Activated CD4-positive, alpha-beta T cell treated with anti-CD3 and anti-CD28 coated beads, Interleukin-2, amount 10 ng/mL, durations not matched to agents 7 days and 5 days (primary cell): ENCODE measurements at regions not wholly inside any gene's neighbourhood (a gene's known extent, or its start where the extent isn't known, plus 50 kb on each side); places are given as distances from the start of the nearest gene placed in this dataset.

Experiments used
- CTCF ChIA-PET: fragments of 350-600 bp; sonication (Branson Sonifier 250); formaldehyde crosslinking; loops from one replicate; lab custom pipeline; 2021; ENCODE audit warnings: antibody characterized with exemption; lab: Charles Lee
- POLR2A ChIA-PET: fragments of 350-600 bp; sonication (Branson Sonifier 250); formaldehyde crosslinking; loops from one replicate; lab custom pipeline; 2021; ENCODE audit warnings: antibody characterized with exemption; lab: Charles Lee
- DNase-seq: peaks from one replicate; pipeline ENCODE4 v3.0.0-alpha.2; 2020
- H3K27ac Mint-ChIP-seq: one replicate; pipeline ENCODE4 v1.8.0; 2021; ENCODE audit warnings: mild to moderate bottlenecking, moderate library complexity, mixed read lengths
- H3K27me3 Mint-ChIP-seq: one replicate; pipeline ENCODE4 v1.8.0; 2021; ENCODE audit warnings: mixed read lengths
- H3K36me3 Mint-ChIP-seq: one replicate; pipeline ENCODE4 v1.8.0; 2021; ENCODE audit warnings: low read depth, mixed read lengths
- H3K4me1 Mint-ChIP-seq: one replicate; pipeline ENCODE4 v1.8.0; 2021; ENCODE audit warnings: mixed read lengths
- H3K4me3 Mint-ChIP-seq: one replicate; pipeline ENCODE4 v1.8.0; 2021; ENCODE audit warnings: mild to moderate bottlenecking, moderate library complexity, mixed read lengths
- H3K9me3 Mint-ChIP-seq: one replicate; pipeline ENCODE4 v1.8.0; 2021; ENCODE audit warnings: mixed read lengths

DNA sequence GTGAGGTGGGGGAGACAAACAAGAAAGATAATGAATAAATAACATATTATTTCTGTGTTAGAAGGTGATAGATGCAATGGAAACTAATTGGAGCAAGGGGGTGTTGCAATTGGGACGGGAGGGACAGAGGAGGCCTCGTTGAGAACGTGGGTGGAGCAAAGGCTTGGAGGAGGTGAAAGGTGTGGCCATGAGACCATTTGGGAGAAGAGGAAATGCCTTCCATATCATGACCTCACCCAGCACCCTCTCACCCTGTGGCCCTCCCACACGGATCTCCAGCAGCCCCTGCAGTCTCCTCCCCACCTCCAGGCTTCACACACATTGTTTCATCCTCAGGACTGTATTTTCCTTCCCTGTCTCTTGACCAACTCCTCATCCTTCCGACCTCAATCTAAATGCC, 85.3 kb upstream of the ARHGAP29 start:
- Mint-ChIP-seq H3K4me1 (no peaks in the 10 kb centered on the region), H3K27ac (no peak overlapping the region), H3K4me3 (no peak overlapping the region), H3K36me3 (no peaks in the 10 kb centered on the region), H3K27me3 (peaks cover 19% of the 10 kb centered on the region), H3K9me3 (no peaks in the 10 kb centered on the region)
- ChIA-PET POLR2A (no interaction called here), CTCF (no interaction called here)
- no peak for DNase-seq

DNA sequence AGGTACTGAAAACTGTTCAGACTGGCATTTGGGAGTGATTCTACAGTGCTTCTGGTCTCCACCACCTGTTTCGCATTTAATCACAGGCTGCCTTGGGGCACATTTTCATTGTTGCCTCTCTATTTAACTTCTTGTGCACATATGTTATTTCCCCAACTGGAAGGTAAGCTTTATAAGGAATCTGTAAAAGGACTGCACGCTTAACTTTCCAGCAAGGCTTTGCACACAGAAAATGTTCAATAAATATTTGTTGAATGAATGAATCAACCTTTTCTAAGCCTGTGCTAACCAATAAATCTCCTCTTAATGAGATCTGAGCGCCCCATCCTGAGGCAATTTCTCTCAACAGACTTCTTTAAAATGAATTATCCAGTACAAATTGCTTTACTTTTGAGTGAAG, 84.3 kb upstream of the ARHGAP29 start:
- Mint-ChIP-seq H3K27ac (no peak overlapping the region), H3K4me3 (no peak overlapping the region), H3K9me3 (no peaks in the 10 kb centered on the region), H3K27me3 (peaks cover 13% of the 10 kb centered on the region), H3K4me1 (no peaks in the 10 kb centered on the region), H3K36me3 (no peaks in the 10 kb centered on the region)
- ChIA-PET CTCF (no interaction called here), POLR2A (no interaction called here)
- DNase-seq = no peak

GRCh38 chr1:94319319-94320102, 82.1 kb upstream of the ARHGAP29 start:
- H3K9me3 Mint-ChIP-seq = no peaks in the 10 kb centered on the region
- H3K27ac Mint-ChIP-seq = no peak overlapping the region
- no peaks in the 10 kb centered on the region for H3K36me3 Mint-ChIP-seq
- ChIA-PET POLR2A (no interaction called here), CTCF (no interaction called here)
- no peaks in the 10 kb centered on the region for H3K4me1 Mint-ChIP-seq
- no peak overlapping the region for H3K4me3 Mint-ChIP-seq
- DNase-seq = no peak
- peaks cover 3% of the 10 kb centered on the region for H3K27me3 Mint-ChIP-seq

DNA sequence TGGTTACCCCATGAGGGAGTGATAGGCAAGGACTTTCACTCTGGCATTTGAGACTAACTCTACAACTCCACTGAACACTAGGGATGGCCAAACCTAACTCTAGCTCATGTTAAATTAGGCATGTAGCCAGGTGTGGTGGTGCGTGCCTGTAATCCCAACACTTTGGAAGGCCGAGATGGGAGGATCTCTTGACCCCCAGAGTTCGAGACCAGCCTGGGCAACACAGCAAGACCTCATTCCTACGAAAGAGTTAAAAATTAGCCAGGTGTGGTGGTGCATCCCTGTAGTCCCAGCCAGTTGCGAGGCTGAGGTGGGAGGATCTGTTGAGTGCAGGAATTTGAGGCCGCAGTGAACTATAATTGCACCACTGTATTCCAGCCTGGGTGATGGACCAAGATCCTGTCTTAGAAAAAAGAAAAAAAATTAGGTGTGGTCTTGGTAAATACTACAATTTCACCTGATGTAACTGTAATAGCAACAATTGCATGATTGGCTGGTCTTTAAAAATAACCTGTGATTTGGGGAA, 81.2 kb upstream of the ARHGAP29 start:
- H3K27me3 Mint-ChIP-seq = peaks cover 3% of the 10 kb centered on the region
- ChIA-PET POLR2A (no interaction called here), CTCF (interaction anchor here (1.3 kb wide), 1 partner anchor 9 kb away, joined by 3 read pairs; no protein-coding TSS in a partner anchor)
- no peak overlapping the region for H3K27ac Mint-ChIP-seq
- no peaks in the 10 kb centered on the region for H3K4me1 Mint-ChIP-seq
- H3K4me3 Mint-ChIP-seq = no peak overlapping the region
- no peak for DNase-seq
- no peaks in the 10 kb centered on the region for H3K36me3 Mint-ChIP-seq
- no peaks in the 10 kb centered on the region for H3K9me3 Mint-ChIP-seq

GRCh38 chr1:94317790-94318188, 80.4 kb upstream of the ARHGAP29 start:
- Mint-ChIP-seq H3K27me3 (peaks cover 1% of the 10 kb centered on the region), H3K9me3 (no peaks in the 10 kb centered on the region), H3K4me1 (no peaks in the 10 kb centered on the region), H3K36me3 (no peaks in the 10 kb centered on the region), H3K4me3 (no peak overlapping the region), H3K27ac (no peak overlapping the region)
- DNase-seq = no peak
- POLR2A ChIA-PET = no interaction called here
- CTCF ChIA-PET = interaction anchor here (1.1 to 1.3 kb wide), 2 partner anchors 10 to 23 kb away, joined by 3 read pairs; no protein-coding TSS in a partner anchor

DNA sequence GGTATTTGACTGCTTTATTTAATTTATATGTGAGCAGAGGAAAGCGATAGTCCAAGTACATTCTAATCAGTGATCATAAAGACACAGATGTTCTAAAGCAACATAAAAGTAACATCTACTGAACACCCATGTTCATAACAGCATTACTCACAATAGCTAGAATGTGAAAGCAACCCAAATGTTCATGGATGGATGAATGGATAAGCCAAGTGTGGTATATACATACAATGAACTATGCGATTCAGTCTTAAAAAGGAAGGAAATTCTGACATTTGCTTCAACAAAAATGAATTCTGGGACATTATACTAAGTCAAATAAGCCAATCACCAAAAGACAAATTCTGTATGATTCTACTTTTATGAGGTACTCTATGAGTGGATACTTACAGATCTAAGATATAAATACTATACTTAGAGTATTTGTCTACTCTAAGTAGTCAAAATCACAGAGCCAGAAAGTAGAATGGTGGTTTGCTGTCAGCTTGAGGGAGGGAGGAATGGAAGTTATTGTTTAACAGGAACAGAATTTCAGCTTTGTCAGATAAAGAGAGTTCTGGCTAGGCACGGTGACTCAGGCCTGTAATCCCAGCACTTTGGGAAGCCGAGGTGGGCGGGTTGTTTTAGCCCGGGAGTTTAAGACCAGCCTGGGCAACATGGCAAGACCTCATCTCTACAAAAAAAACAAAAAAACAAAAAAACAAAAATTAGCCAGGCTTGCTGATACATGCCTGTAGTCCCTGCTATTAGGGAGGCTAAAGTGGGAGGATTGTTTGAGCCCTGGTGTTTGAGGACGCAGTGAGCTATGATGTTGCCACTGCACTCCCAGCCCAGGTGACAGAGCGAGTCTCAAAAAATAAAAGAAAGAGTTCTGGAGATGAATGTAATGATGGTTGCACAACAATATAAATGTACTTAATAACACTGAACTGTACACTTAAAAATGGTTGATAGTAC, 79.7 kb upstream of the ARHGAP29 start:
- no peak overlapping the region for H3K27ac Mint-ChIP-seq
- no peaks in the 10 kb centered on the region for H3K9me3 Mint-ChIP-seq
- H3K4me3 Mint-ChIP-seq = no peak overlapping the region
- no peaks in the 10 kb centered on the region for H3K27me3 Mint-ChIP-seq
- ChIA-PET POLR2A (interaction anchor here (0.6 kb wide), 1 partner anchor 18 kb away, joined by 3 read pairs; no protein-coding TSS in a partner anchor), CTCF (interaction anchor here (1.1 kb wide), 1 partner anchor 24 kb away, joined by 3 read pairs; no protein-coding TSS in a partner anchor)
- H3K36me3 Mint-ChIP-seq = no peaks in the 10 kb centered on the region
- no peaks in the 10 kb centered on the region for H3K4me1 Mint-ChIP-seq
- no peak for DNase-seq

DNA sequence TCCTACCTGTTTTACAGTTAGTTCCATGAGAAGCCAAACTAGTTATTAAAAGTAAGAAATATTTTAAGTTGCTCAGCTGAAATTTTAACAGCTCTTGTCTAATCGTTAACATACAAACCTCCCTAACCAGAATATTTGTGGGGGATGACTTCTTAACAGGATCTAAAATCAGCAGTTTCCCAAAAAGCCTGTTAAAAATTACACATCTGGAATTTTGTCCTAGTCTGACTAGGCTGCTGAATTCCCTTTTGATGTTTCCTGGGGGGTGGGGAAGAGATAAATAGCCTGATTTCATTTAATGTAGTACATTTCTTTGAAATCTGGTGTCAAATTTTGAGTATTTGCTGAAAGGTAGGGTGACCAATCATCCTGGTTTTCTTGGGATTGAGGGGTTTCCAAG, 78.8 kb upstream of the ARHGAP29 start:
- Mint-ChIP-seq H3K9me3 (no peaks in the 10 kb centered on the region), H3K27ac (no peak overlapping the region), H3K36me3 (no peaks in the 10 kb centered on the region), H3K4me3 (no peak overlapping the region), H3K27me3 (no peaks in the 10 kb centered on the region), H3K4me1 (no peaks in the 10 kb centered on the region)
- no peak for DNase-seq
- CTCF ChIA-PET = no interaction called here
- POLR2A ChIA-PET = no interaction called here

DNA sequence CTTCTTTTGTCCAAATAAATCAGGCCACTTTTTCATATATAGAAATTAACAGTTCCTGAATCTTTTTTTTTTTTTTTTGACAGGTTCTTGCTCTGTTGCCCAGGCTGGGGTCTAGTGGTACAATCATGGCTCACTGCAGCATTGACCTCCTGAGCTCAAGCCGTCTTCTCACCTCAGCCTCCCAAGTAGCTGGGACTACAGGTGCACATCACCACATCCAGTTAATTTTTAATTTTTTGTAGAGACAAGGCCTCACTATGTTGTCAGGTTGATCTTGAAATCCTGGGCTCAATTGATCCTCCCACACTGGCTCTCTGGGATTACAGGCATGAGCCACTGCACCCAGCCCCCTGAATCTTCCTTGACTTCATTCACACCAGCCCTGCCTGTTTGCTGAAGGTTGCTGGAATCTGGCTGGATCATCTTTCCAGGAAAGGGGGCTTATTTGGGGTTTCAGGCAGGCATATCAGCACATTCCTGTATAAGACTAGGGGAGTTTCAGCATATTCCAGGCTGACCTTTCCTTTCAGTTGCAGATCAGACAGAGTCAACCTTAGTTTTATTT, 78.2 kb upstream of the ARHGAP29 start:
- no peaks in the 10 kb centered on the region for H3K4me1 Mint-ChIP-seq

GRCh38 chr1:94314222-94314858, 77.0 kb upstream of the ARHGAP29 start:
- Mint-ChIP-seq H3K9me3 (no peaks in the 10 kb centered on the region), H3K27me3 (no peaks in the 10 kb centered on the region), H3K27ac (no peak overlapping the region), H3K36me3 (no peaks in the 10 kb centered on the region), H3K4me1 (no peaks in the 10 kb centered on the region), H3K4me3 (no peak overlapping the region)
- ChIA-PET CTCF (no interaction called here), POLR2A (no interaction called here)
- no peak for DNase-seq

More for the DNA sequence above, 78.2 kb upstream of the ARHGAP29 start:
- no peak overlapping the region for H3K4me3 Mint-ChIP-seq
- H3K27me3 Mint-ChIP-seq = no peaks in the 10 kb centered on the region
- ChIA-PET POLR2A (no interaction called here), CTCF (no interaction called here)
- DNase-seq = no peak
- H3K9me3 Mint-ChIP-seq = no peaks in the 10 kb centered on the region
- no peak overlapping the region for H3K27ac Mint-ChIP-seq
- no peaks in the 10 kb centered on the region for H3K36me3 Mint-ChIP-seq

DNA sequence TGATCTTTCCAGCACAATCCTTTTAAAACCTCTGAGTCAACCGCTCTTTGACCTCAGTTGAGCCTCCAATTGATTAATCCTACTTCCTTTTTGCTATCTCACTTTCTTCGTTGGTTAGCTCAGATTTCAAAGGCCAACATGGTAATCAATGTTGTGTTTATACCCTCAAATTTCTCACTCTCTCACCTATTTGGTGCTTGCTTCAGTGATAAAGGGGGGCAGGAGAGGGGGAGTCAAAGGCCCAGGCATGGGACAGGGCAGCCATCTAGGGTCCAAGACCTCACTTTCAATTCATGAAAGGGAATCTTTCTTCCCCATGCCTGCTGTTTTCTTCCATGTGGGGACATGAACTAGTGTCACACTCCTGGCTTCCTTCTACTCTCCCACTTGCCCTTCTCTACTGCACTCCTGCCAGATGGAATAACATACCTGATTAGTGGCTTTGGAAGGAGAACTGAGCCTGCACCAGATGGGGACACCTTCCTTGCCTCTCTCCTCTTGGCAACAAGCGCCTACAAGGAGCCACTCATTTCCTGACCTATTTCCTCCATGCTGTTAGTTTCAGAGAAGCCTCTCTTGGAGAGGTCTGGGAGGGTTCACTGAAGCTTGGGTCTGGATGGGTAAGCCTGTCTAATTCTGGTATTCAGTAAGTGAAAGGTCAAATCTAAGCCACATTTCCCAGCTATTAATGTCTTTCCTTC, 73.3 kb upstream of the ARHGAP29 start:
- Mint-ChIP-seq H3K9me3 (no peaks in the 10 kb centered on the region), H3K36me3 (no peaks in the 10 kb centered on the region), H3K4me3 (no peak overlapping the region), H3K4me1 (no peaks in the 10 kb centered on the region), H3K27me3 (peaks cover 4% of the 10 kb centered on the region), H3K27ac (no peak overlapping the region)
- no peak for DNase-seq
- CTCF ChIA-PET = no interaction called here
- POLR2A ChIA-PET = no interaction called here

GRCh38 chr1:94309829-94310569, 72.6 kb upstream of the ARHGAP29 start:
- Mint-ChIP-seq H3K36me3 (no peaks in the 10 kb centered on the region), H3K4me1 (no peaks in the 10 kb centered on the region), H3K9me3 (no peaks in the 10 kb centered on the region), H3K27ac (no peak overlapping the region), H3K27me3 (peaks cover 4% of the 10 kb centered on the region), H3K4me3 (no peak overlapping the region)
- POLR2A ChIA-PET = no interaction called here
- CTCF ChIA-PET = no interaction called here
- DNase-seq = no peak
